ENCODE measurements at regions not wholly inside any gene's neighbourhood (a gene's known extent, or its start where the extent isn't known, plus 50 kb on each side); places are given as distances from the start of the nearest gene placed in this dataset.
"Not testable (repeated sequence)": the region's sequence is repeated elsewhere in the genome, so short reads cannot be mapped to it uniquely, and the experiment has no call there.

GRCh38 chr2:216752855-216753505 lies 57.6 kb upstream of the IGFBP5 start:
- 67 to 86% methylated on average over 2 of the region's 2 CpGs for WGBS, 2 donors
- intact Hi-C loops (cut with DNase I; ENCODE audit: low total_unique reads) = no loop called here

DNA sequence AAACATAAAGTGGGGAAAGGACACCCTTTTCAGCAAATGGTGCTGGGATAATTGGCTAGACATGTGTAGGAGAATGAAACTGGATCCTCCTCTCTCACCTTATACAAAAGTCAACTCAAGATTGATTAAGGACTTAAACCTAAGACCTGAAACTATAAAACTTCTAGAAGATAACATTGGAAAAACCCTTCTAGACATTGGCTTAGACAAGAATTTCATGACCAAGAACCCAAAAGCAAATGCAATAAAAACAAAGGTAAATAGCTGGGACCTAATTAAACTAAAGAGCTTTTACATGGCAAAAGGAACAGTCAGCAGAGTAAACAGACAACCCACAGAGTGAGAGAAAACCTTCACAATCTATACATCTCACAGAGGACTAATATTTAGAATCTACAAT lies 55.4 kb upstream of the IGFBP5 start:
- H3K27ac ChIP-seq; intact Hi-C loops (cut with DNase I; ENCODE audit: low total_unique reads); H3K36me3 ChIP-seq (ENCODE audit: low read depth, missing control alignments); H3K27me3 ChIP-seq; DNase-seq; H3K4me3 ChIP-seq; H3K9me3 ChIP-seq; H3K4me1 ChIP-seq: not testable (repeated sequence)

More at GRCh38 chr2:216752855-216753505, 57.6 kb upstream of the IGFBP5 start:
- H3K4me1 ChIP-seq = no peaks in the 10 kb centered on the region
- TF ChIP-seq POLR2A (IDR thresholded peaks at IDR 0.05) = no peak
- TF ChIP-seq, protein P1, sequence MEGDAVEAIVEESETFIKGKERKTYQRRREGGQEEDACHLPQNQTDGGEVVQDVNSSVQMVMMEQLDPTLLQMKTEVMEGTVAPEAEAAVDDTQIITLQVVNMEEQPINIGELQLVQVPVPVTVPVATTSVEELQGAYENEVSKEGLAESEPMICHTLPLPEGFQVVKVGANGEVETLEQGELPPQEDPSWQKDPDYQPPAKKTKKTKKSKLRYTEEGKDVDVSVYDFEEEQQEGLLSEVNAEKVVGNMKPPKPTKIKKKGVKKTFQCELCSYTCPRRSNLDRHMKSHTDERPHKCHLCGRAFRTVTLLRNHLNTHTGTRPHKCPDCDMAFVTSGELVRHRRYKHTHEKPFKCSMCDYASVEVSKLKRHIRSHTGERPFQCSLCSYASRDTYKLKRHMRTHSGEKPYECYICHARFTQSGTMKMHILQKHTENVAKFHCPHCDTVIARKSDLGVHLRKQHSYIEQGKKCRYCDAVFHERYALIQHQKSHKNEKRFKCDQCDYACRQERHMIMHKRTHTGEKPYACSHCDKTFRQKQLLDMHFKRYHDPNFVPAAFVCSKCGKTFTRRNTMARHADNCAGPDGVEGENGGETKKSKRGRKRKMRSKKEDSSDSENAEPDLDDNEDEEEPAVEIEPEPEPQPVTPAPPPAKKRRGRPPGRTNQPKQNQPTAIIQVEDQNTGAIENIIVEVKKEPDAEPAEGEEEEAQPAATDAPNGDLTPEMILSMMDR (IDR thresholded peaks at IDR 0.05) = no peak
- no peak overlapping the region for H3K27ac ChIP-seq
- H3K4me3 ChIP-seq = no peak overlapping the region
- H3K9me3 ChIP-seq = no peaks in the 10 kb centered on the region
- no peaks in the 10 kb centered on the region for H3K27me3 ChIP-seq
- H3K36me3 ChIP-seq (ENCODE audit: low read depth, missing control alignments) = no peaks in the 10 kb centered on the region
- no peak for DNase-seq

- intact Hi-C loops (cut with DNase I; ENCODE audit: low total_unique reads); H3K4me1 ChIP-seq; H3K9me3 ChIP-seq; H3K27me3 ChIP-seq; H3K27ac ChIP-seq; DNase-seq; H3K36me3 ChIP-seq (ENCODE audit: low read depth, missing control alignments); H3K4me3 ChIP-seq: not testable (repeated sequence)
- 96 to 100% methylated on average over 1 to 5 of the region's 5 CpGs for WGBS, 2 donors
Measured at GRCh38 chr2:216746268-216746667, 50.9 kb upstream of the IGFBP5 start.

DNA sequence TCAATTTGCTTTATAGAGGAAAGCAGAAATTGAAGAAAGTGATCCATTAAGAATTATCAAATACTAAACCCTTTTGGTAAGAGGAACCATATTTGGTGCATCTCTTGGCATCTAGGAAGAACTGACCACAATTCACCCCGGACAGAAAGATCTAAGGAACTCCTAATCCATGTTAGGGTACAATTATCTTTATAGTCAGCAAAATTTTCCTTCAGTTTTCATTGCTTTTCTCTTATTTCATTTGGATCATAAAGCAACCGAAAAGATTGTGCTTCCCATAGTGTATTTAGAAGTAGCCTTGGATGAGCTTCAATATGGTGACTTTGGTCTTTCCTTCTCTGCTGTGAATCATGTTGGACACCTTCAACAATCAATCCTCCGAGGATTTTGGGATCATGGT lies 50.1 kb upstream of the IGFBP5 start:
- Histone ChIP-seq H3K4me1 (no peaks in the 10 kb centered on the region), H3K27ac (no peak overlapping the region), H3K9me3 (no peaks in the 10 kb centered on the region), H3K4me3 (no peak overlapping the region), H3K27me3 (no peaks in the 10 kb centered on the region), H3K36me3 (ENCODE audit: low read depth, missing control alignments) (no peaks in the 10 kb centered on the region)
- WGBS, 2 donors = 95 to 99% methylated on average over 3 of the region's 3 CpGs
- DNase-seq = no peak
- intact Hi-C loops (cut with DNase I; ENCODE audit: low total_unique reads) = no loop called here
- TF ChIP-seq POLR2A (IDR thresholded peaks at IDR 0.05) = no peak
- TF ChIP-seq, protein P1 (IDR thresholded peaks at IDR 0.05) = no peak

Small RNA genes lying in the stretch of these regions (small RNA-seq; reads per million reads assigned to genes)
- gene RNA5SP120 = 0 reads per million in 2 donors

Data from testis (tissue), 2 donors.